ENCODE measurements at regions not wholly inside any gene's neighbourhood (a gene's known extent, or its start where the extent isn't known, plus 50 kb on each side); places are given as distances from the start of the nearest gene placed in this dataset.

- TF ChIP-seq EP300 (IDR thresholded peaks at IDR 0.05) (no peak), CTCF (IDR thresholded peaks at IDR 0.05) (no peak), POLR2AphosphoS5 (IDR thresholded peaks at IDR 0.05) (no peak)
These were observed 886.7 kb downstream of the SUCLG1 start for GRCh38 chr2:83572400-83572799.
